Activated T-cell treated with anti-CD3 and anti-CD28 coated beads, Interleukin-2, amount 50 U/mL, for 4 hours (primary cell): ENCODE measurements at regions not wholly inside any gene's neighbourhood (a gene's known extent, or its start where the extent isn't known, plus 50 kb on each side); places are given as distances from the start of the nearest gene placed in this dataset.

Source experiments
- ATAC-seq, 2 donors: fragments of 200-7000 bp; cut with Tn5 transposase; one replicate each; pipeline ENCODE4 v1.10.0; 2021
- DNase-seq: peaks from one replicate; pipeline ENCODE4 v3.0.0-alpha.2; 2020
- H3K27me3 Mint-ChIP-seq: one replicate; pipeline ENCODE4 v1.8.0; 2021; ENCODE audit warnings: low read depth, mixed read lengths
- H3K36me3 Mint-ChIP-seq: one replicate; pipeline ENCODE4 v1.8.0; 2022; ENCODE audit warnings: mixed read lengths; ENCODE audit not compliant: insufficient read depth
- H3K4me1 Mint-ChIP-seq: one replicate; pipeline ENCODE4 v1.8.0; 2021; ENCODE audit warnings: low read depth, mixed read lengths
- H3K4me3 Mint-ChIP-seq: one replicate; pipeline ENCODE4 v1.8.0; 2021; ENCODE audit warnings: mild to moderate bottlenecking, moderate library complexity, mixed read lengths
- H3K9me3 Mint-ChIP-seq: one replicate; pipeline ENCODE4 v1.8.0; 2021; ENCODE audit warnings: mixed read lengths

- Mint-ChIP-seq H3K9me3 (peaks cover 3% of the 10 kb centered on the region), H3K27me3 (no peaks in the 10 kb centered on the region), H3K36me3 (peaks cover 33% of the 10 kb centered on the region), H3K4me3 (no peak overlapping the region), H3K4me1 (no peaks in the 10 kb centered on the region)
- ATAC-seq (no peak), DNase-seq (no peak)
Observed at GRCh38 chr4:123092586-123092985, 170.2 kb upstream of the NUDT6 start.

- H3K9me3 Mint-ChIP-seq: peaks cover 3% of the 10 kb centered on the region
- ATAC-seq: no peak
- DNase-seq: no peak
- H3K36me3 Mint-ChIP-seq: peaks cover 27% of the 10 kb centered on the region
- H3K4me3 Mint-ChIP-seq: no peak overlapping the region
- H3K27me3 Mint-ChIP-seq: no peaks in the 10 kb centered on the region
- no peaks in the 10 kb centered on the region for H3K4me1 Mint-ChIP-seq
Observed at GRCh38 chr4:123093236-123093635, 170.8 kb upstream of the NUDT6 start.

GRCh38 chr4:123096038-123096437, 173.6 kb upstream of the NUDT6 start:
- peaks cover 23% of the 10 kb centered on the region for H3K36me3 Mint-ChIP-seq
- ATAC-seq: no peak
- H3K4me1 Mint-ChIP-seq: no peaks in the 10 kb centered on the region

GRCh38 chr4:123102897-123103471, 180.6 kb upstream of the NUDT6 start:
- Mint-ChIP-seq H3K4me1 (no peaks in the 10 kb centered on the region), H3K4me3 (no peak overlapping the region), H3K27me3 (no peaks in the 10 kb centered on the region), H3K36me3 (peaks cover 20% of the 10 kb centered on the region), H3K9me3 (no peaks in the 10 kb centered on the region)
- no peak for DNase-seq
- ATAC-seq: peak in 1 of 2 donors; percentile 48

More at GRCh38 chr4:123096038-123096437, 173.6 kb upstream of the NUDT6 start:
- Mint-ChIP-seq H3K9me3 (no peaks in the 10 kb centered on the region), H3K27me3 (no peaks in the 10 kb centered on the region), H3K4me3 (no peak overlapping the region)
- no peak for DNase-seq

DNA sequence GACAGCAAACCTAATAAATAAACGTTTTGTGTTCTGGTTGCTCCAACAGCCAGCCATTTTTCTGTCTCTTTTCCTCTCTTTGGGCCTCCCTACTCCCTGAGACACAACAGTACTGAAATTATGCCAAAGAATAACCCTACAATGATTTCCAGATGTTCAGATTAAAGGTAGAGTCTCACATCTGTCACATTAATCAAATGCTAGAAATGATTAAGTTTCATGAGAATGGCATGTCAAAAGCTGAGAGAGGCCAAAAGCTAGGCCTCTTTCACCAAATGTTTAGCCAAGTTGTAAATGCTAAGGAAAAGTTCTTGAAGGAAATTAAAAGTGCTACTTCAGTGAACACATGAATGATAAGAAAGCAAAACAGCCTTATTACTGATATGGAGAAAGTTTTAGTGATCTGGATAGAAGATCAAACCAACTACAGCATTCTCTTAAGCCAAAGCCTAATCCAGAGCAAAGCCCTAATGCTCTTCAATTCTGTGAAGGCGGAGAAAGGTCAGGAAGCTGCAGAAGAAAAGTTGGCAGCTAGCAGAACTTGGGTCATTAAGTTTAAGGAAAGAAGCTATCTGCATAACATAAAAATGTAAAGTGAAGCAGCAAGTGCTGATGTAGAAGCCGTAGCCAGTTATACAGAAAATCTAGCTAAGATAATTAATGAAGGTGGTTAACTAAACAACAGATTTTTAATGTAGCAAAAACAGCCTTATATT, 182.1 kb upstream of the NUDT6 start:
- DNase-seq (no peak), ATAC-seq (no peak)
- Mint-ChIP-seq H3K36me3 (peaks cover 15% of the 10 kb centered on the region), H3K4me1 (no peaks in the 10 kb centered on the region), H3K27me3 (no peaks in the 10 kb centered on the region), H3K4me3 (no peak overlapping the region), H3K9me3 (no peaks in the 10 kb centered on the region)

DNA sequence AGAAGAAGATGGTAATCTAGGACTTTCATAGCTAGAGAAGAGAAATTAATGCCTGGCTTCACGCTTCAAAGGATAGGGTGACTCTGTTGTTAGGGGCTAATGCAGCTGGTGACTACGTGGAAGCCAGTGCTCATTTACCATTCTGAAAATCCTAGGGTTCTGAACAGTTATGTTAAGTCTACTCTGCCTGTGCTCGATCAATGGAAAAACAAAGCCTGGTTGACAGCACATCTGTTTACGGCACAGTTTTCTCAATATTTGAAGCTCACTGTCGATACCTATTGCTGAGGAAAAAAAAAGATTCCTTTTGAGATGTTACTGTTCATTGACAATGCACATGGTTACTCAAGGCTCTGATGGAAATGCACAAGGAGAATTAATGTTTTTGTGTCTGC, 182.6 kb upstream of the NUDT6 start:
- H3K27me3 Mint-ChIP-seq: no peaks in the 10 kb centered on the region
- H3K4me3 Mint-ChIP-seq: no peak overlapping the region
- DNase-seq (no peak), ATAC-seq (no peak)
- no peaks in the 10 kb centered on the region for H3K4me1 Mint-ChIP-seq
- H3K36me3 Mint-ChIP-seq: peaks cover 15% of the 10 kb centered on the region
- H3K9me3 Mint-ChIP-seq: no peaks in the 10 kb centered on the region

GRCh38 chr4:123106747-123107146, 184.3 kb upstream of the NUDT6 start:
- Mint-ChIP-seq H3K4me1 (no peaks in the 10 kb centered on the region), H3K36me3 (peaks cover 15% of the 10 kb centered on the region), H3K27me3 (no peaks in the 10 kb centered on the region)

DNA sequence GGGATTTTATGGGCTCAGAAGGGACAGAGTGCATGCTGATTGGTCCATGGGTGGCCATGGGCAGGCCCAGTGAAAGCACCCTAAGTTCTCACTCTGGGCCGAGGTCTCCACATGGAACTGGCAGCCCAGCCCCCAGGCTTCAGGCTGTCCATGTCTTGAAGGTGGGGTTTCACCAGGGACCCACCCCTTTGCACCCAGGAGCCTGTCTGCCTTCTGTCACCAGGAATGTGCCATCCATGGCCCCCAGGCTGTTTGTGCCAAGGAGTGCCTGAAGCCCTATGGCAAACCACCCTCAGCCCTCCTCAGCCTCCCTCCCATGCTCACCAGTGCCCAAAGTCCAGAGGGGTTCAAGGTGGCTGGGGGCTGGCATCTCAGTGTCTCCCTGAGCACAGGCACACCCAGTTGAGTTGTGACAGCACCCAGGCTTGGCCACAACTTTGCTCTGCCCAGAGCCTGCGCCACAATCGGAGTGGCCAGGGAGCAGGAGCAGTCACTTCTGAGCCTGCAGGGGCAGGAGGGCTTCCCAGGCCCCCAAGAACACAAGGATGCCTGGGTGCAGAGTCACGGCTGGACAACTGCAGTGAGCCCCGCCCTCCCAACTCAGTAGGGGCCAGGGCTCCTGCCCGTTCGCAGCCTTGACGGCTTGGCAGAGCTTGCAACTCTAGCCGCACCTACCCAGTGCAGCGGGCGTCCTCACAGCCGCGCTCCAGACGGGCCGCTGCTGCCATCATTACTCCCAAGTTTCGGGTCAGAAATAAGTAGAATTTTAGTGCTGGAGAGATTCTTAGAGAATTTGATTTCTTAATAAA, 185.3 kb upstream of the NUDT6 start:
- no peaks in the 10 kb centered on the region for H3K4me1 Mint-ChIP-seq
- H3K4me3 Mint-ChIP-seq: no peak overlapping the region
- no peak for ATAC-seq
- H3K27me3 Mint-ChIP-seq: no peaks in the 10 kb centered on the region
- DNase-seq: no peak
- no peaks in the 10 kb centered on the region for H3K9me3 Mint-ChIP-seq
- H3K36me3 Mint-ChIP-seq: peaks cover 15% of the 10 kb centered on the region

More at GRCh38 chr4:123106747-123107146, 184.3 kb upstream of the NUDT6 start:
- H3K4me3 Mint-ChIP-seq: no peak overlapping the region
- no peak for DNase-seq
- H3K9me3 Mint-ChIP-seq: no peaks in the 10 kb centered on the region
- no peak for ATAC-seq

- H3K9me3 Mint-ChIP-seq: no peaks in the 10 kb centered on the region
- H3K4me1 Mint-ChIP-seq: no peaks in the 10 kb centered on the region
- ATAC-seq: no peak
Observed at GRCh38 chr4:123109139-123109538, 186.7 kb upstream of the NUDT6 start.

GRCh38 chr4:123110147-123110546, 187.8 kb upstream of the NUDT6 start:
- ATAC-seq (no peak), DNase-seq (no peak)
- Mint-ChIP-seq H3K27me3 (no peaks in the 10 kb centered on the region), H3K9me3 (no peaks in the 10 kb centered on the region), H3K4me3 (no peak overlapping the region), H3K36me3 (peaks cover 14% of the 10 kb centered on the region), H3K4me1 (no peaks in the 10 kb centered on the region)

More at GRCh38 chr4:123109139-123109538, 186.7 kb upstream of the NUDT6 start:
- Mint-ChIP-seq H3K4me3 (no peak overlapping the region), H3K36me3 (peaks cover 14% of the 10 kb centered on the region), H3K27me3 (no peaks in the 10 kb centered on the region)
- DNase-seq: no peak

DNA sequence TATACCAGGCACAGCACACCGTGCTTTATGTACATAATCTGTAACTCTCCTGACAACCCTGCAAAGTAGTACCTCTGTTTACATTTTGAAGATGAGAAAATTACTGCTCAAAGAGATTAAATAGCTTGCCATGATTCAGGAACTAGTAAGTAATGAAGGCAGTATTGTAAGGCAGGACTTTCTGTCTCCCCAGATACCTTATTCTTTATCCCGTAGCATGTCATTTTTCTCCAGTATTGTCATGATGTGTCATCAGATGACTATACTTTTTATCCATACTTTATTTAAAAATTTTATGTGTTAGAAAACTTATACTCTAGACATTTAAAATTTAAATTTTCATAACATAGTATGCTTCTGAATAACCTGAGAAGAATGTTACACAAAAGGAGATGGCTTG, 188.3 kb upstream of the NUDT6 start:
- Mint-ChIP-seq H3K4me3 (no peak overlapping the region), H3K4me1 (no peaks in the 10 kb centered on the region), H3K27me3 (no peaks in the 10 kb centered on the region), H3K36me3 (peaks cover 10% of the 10 kb centered on the region), H3K9me3 (no peaks in the 10 kb centered on the region)
- no peak for DNase-seq
- no peak for ATAC-seq

DNA sequence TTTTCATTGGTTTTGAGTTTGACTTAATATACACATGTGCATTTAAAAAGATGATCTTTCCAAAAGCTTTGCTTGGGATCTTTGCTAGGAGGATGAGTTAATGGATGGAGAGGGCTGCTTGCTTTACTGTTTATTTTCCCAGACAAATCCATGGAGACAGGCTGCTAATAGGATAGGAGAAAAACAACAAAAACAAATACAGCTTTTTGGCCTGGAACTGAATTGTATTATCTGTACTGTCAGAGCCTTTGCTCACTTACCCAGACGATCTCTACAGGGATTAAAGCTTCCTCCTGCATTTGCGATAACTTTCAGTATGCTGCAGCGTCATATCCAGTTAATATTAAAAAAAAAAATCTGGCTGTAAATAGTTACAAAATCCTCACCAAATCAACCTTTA, 190.8 kb upstream of the NUDT6 start:
- no peak for ATAC-seq
- peaks cover 4% of the 10 kb centered on the region for H3K36me3 Mint-ChIP-seq
- no peaks in the 10 kb centered on the region for H3K27me3 Mint-ChIP-seq
- no peaks in the 10 kb centered on the region for H3K9me3 Mint-ChIP-seq
- no peak for DNase-seq
- H3K4me3 Mint-ChIP-seq: no peak overlapping the region
- H3K4me1 Mint-ChIP-seq: no peaks in the 10 kb centered on the region

DNA sequence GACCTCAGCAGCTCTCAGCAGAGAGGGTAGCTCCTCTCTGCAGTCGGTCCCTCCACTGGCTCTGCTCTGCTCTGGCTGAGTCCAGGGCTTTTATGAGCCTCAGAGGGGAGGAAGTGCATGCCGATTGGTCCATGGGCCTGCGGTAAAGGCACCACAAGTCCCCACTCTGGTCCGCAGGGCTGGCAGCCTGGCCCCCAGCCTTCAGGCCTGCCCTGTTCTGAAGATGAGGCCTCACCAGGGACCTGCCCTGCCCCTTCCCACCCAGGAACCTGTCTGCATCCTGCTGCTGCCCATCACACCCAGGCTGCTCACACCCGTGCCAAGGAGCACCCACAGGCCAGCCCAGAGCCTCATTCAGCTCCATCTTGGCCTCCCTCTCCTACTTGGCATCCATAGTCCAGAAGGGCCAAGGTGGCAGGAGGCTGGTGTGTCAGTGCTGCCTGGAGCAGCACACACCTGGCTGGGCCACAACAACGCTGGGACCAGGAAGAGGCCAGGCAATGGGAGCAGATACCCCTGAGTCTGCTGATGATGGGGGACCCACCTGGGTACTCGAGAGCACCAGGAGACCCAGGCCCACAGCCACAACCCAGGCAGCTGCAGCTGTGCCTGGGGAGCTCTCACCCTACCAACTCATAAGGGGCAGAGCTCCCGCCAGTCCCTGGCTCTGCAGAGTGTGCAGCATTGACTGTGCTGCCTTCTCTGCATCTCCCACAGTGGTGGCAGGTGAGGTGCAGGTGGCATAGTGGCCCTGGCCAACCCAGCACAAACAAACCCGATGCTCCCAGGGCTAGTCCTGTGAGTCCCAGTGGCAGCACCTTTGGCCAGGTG, 191.9 kb upstream of the NUDT6 start:
- Mint-ChIP-seq H3K9me3 (no peaks in the 10 kb centered on the region), H3K36me3 (peaks cover 5% of the 10 kb centered on the region), H3K4me1 (no peaks in the 10 kb centered on the region), H3K27me3 (no peaks in the 10 kb centered on the region), H3K4me3 (no peak overlapping the region)
- ATAC-seq: no peak
- no peak for DNase-seq
